Tibial artery (tissue), 4 donors: ENCODE measurements at regions not wholly inside any gene's neighbourhood (a gene's known extent, or its start where the extent isn't known, plus 50 kb on each side); places are given as distances from the start of the nearest gene placed in this dataset.

ENCODE experiments used
- DNase-seq, 2 donors: peaks; one replicate each; pipeline ENCODE4 v3.0.0-alpha.2; 2019
- H3K27ac ChIP-seq, 2 donors: fragments of 200-600 bp; sonication (generic) in 1 of 2; 1 replicate in 1 of 2; 2 replicates in 1 of 2; pipeline ENCODE4 v1.5.1; 2018 to 2019; ENCODE audit warnings: mild to moderate bottlenecking in 1 of 2
- H3K27me3 ChIP-seq, 2 donors: fragments of 200-600 bp; sonication (generic) in 1 of 2; one replicate each; pipeline versions ENCODE4 v1.5.1 to v1.6.0; 2016 to 2019
- H3K36me3 ChIP-seq, 3 donors: fragments of 200-600 bp; sonication (generic) in 2 of 3; one replicate each; pipeline ENCODE4 v1.5.1; 2016 to 2019; ENCODE audit warnings: mild to moderate bottlenecking in 2 of 3
- H3K4me1 ChIP-seq, 4 donors: fragments of 200-600 bp; sonication (generic) in 2 of 4; 1 replicate in 3 of 4; 2 replicates in 1 of 4; pipeline ENCODE4 v1.5.1; 2016 to 2019
- H3K4me3 ChIP-seq, 2 donors: fragments of 200-600 bp; sonication (generic) in 1 of 2; 1 replicate in 1 of 2; 2 replicates in 1 of 2; pipeline ENCODE4 v1.5.1; 2018 to 2019; ENCODE audit warnings: mild to moderate bottlenecking in 2 of 2
- H3K9me3 ChIP-seq, 3 donors: fragments of 200-600 bp; sonication (generic) in 1 of 3; one replicate each; pipeline ENCODE4 v1.5.1; 2016 to 2019
- intact Hi-C: fragments of 100-400 bp; cut with DNase I; formaldehyde crosslinking; loops from one replicate; pipeline ENCODE4 v1.15.0; 2023; ENCODE audit warnings: low total_unique reads
- TF ChIP-seq, protein P1 (sequence below), 2 experiments: fragments of 200-600 bp in 1 of 2; fragments of 450-650 bp in 1 of 2; IDR thresholded peaks; one replicate each; pipeline ENCODE4 v1.5.1; 2017 to 2019; ENCODE audit warnings: antibody characterized with exemption in 2 of 2, mild to moderate bottlenecking in 1 of 2, moderate library complexity in 1 of 2

DNA sequence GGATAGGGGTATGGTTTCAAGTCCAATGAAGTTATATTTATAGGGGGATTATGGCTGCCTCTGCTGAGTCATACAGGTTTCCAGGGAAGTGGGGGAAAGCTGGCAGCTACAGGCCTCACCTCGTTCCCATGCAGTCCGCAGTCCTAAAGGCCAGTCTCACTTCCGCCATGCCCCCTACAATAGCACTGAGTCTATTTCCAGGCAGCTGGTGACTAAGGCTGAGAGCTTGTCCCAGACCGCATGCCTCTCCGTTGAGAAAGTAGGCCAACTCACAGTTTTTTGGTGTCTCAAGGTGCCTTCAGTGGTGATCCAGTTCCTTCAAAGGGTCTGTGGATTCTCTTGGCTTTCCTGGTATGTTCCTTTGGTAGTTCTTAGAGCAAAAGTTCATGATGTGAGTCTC, 203.9 kb upstream of the GLI3 start:
- peaks cover 0 to 16% (median 7%) of the 10 kb centered on the region in 3 donors for H3K9me3 ChIP-seq

DNA sequence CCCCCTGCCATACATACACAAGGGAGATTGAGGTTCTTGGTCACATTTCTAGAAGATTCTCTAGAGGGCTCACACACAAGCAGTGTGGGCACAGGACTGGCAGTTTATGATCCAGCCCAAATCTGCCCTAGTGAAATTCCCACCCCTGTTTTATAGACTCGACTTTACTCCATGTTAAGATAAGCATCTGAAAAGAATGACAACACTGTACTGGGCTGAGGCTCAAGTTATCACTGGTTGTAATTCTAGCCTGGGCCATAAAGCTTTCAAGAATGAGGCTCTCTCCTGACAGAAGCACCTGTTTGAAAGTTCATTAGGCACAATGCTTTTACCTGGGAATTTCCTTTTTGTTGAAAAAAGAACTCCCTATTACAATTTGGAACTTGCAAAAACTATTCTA, 195.6 kb upstream of the GLI3 start:
- TF ChIP-seq, protein P1, sequence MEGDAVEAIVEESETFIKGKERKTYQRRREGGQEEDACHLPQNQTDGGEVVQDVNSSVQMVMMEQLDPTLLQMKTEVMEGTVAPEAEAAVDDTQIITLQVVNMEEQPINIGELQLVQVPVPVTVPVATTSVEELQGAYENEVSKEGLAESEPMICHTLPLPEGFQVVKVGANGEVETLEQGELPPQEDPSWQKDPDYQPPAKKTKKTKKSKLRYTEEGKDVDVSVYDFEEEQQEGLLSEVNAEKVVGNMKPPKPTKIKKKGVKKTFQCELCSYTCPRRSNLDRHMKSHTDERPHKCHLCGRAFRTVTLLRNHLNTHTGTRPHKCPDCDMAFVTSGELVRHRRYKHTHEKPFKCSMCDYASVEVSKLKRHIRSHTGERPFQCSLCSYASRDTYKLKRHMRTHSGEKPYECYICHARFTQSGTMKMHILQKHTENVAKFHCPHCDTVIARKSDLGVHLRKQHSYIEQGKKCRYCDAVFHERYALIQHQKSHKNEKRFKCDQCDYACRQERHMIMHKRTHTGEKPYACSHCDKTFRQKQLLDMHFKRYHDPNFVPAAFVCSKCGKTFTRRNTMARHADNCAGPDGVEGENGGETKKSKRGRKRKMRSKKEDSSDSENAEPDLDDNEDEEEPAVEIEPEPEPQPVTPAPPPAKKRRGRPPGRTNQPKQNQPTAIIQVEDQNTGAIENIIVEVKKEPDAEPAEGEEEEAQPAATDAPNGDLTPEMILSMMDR (IDR thresholded peaks at IDR 0.05): no peak
- Histone ChIP-seq H3K27me3 (no peaks in the 10 kb centered on the region), H3K9me3 (no peaks in the 10 kb centered on the region), H3K27ac (no peak overlapping the region), H3K4me3 (no peak overlapping the region), H3K4me1 (no peaks in the 10 kb centered on the region), H3K36me3 (no peaks in the 10 kb centered on the region)
- no peak for DNase-seq
- intact Hi-C loops: no loop called here

More for the DNA sequence above, 203.9 kb upstream of the GLI3 start:
- Histone ChIP-seq H3K27me3 (no peaks in the 10 kb centered on the region), H3K27ac (no peak overlapping the region), H3K4me3 (no peak overlapping the region), H3K4me1 (no peaks in the 10 kb centered on the region), H3K36me3 (no peaks in the 10 kb centered on the region)
- intact Hi-C loops: no loop called here
- no peak for DNase-seq
- TF ChIP-seq, protein P1 (IDR thresholded peaks at IDR 0.05): no peak

DNA sequence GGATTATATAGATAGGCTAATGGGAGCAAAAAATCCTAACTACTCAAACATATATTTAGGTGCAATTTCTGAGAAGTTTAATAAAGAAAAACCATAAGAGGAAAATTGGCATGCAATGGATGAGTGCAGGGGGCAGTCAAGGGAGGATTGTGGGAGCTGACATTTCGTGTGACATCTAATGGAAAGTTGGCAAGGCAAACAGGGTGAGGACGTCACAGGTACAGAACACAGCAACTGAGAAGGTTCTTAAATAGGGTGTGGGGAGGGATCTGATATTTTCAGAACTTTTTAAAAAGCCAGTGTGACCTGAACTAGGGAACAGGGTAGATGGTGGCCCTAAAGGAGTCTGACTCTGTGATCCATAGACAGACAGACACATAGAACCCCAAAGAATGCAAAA, 194.9 kb upstream of the GLI3 start:
- intact Hi-C loops: no loop called here
- no peaks in the 10 kb centered on the region for H3K9me3 ChIP-seq
- no peaks in the 10 kb centered on the region for H3K36me3 ChIP-seq
- TF ChIP-seq, protein P1 (IDR thresholded peaks at IDR 0.05): no peak
- no peak for DNase-seq
- H3K27ac ChIP-seq: no peak overlapping the region
- H3K4me3 ChIP-seq: no peak overlapping the region
- H3K4me1 ChIP-seq: no peaks in the 10 kb centered on the region
- H3K27me3 ChIP-seq: no peaks in the 10 kb centered on the region

DNA sequence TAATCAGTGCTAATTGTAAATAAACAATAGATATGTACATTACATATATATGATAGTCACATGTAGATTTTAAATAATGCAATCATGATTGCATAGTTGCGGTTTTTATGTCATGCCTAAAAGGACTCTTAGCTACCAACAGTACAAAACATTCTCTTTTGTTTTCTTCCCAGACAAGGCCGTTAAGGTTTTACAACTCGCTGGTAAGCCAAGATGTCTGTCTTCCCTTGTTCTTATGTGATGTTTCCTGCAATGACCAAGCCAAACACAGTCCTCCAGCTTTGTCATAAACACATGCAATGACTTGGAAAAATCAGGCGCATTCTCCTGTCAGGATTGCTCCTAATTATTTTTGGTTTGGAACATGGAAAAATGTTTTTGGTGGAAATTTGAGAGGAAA, 192.3 kb upstream of the GLI3 start:
- intact Hi-C loops: no loop called here
- H3K36me3 ChIP-seq: no peaks in the 10 kb centered on the region
- H3K9me3 ChIP-seq: no peaks in the 10 kb centered on the region
- H3K4me1 ChIP-seq: no peaks in the 10 kb centered on the region
- no peak overlapping the region for H3K4me3 ChIP-seq
- H3K27me3 ChIP-seq: no peaks in the 10 kb centered on the region
- no peak for DNase-seq
- H3K27ac ChIP-seq: no peak overlapping the region
- TF ChIP-seq, protein P1 (IDR thresholded peaks at IDR 0.05): no peak

DNA sequence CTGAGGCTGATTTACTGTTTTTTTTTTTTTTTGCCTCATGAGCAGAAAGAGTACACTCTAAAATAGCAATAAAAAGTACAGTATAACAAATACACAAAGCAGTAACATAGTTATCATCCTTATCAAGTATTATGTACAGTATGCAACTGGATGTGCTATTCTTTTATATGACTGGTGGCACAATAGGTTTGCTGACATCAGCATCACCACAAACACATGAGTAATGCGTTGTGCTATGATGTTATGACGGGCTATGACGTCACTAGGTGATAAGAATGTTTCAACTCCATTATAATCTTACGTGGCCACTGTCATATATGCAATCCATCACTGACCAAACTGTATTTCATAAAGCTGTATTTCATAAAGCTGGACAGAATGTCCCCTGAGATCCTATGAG, 189.2 kb upstream of the GLI3 start:
- intact Hi-C loops: no loop called here

More for the DNA sequence above, 189.2 kb upstream of the GLI3 start:
- no peak for DNase-seq
- TF ChIP-seq, protein P1 (IDR thresholded peaks at IDR 0.05): no peak
- H3K36me3 ChIP-seq: no peaks in the 10 kb centered on the region
- no peaks in the 10 kb centered on the region for H3K9me3 ChIP-seq
- no peaks in the 10 kb centered on the region for H3K4me1 ChIP-seq
- H3K4me3 ChIP-seq: no peak overlapping the region
- no peaks in the 10 kb centered on the region for H3K27me3 ChIP-seq
- H3K27ac ChIP-seq: no peak overlapping the region
